ENCODE measurements at regions not wholly inside any gene's neighbourhood (a gene's known extent, or its start where the extent isn't known, plus 50 kb on each side); places are given as distances from the start of the nearest gene placed in this dataset.

- no peak overlapping the region for H3K56ac ChIP-seq (replicated peaks; ENCODE audit: insufficient read length, low read depth, low read length)
- H2AK5ac ChIP-seq (ENCODE audit: low read depth, low read length) = no peak overlapping the region
- no peak overlapping the region for H2BK15ac ChIP-seq (ENCODE audit: low read length)
- H2BK5ac ChIP-seq (ENCODE audit: low read depth, low read length) = no peak overlapping the region
- no peaks in the 10 kb centered on the region for H3K79me2 ChIP-seq (ENCODE audit: control insufficient read depth in 1 of 2, insufficient read depth in 2 of 2, low read length in 2 of 2)
- no peak overlapping the region for H3K23ac ChIP-seq (ENCODE audit: insufficient read length)
- H2BK20ac ChIP-seq (ENCODE audit: low read length) = no peak overlapping the region
- no peak overlapping the region for H3K9ac ChIP-seq (replicated peaks in 1 of 4; ENCODE audit: extremely low read depth in 1 of 4, low read depth in 3 of 4, low read length in 3 of 4)
- ChIA-PET POLR2A (ENCODE audit: partially characterized antibody) (no interaction called here), CTCF (ENCODE audit: partially characterized antibody) (no interaction called here)
- no peak overlapping the region for H2AFZ ChIP-seq (ENCODE audit: low read length)
- H3K9me3 ChIP-seq (ENCODE audit: insufficient read depth in 2 of 2, low read depth in 1 of 2, low read length in 1 of 2) = no peaks in the 10 kb centered on the region
- DNase-seq (ENCODE audit: low read depth in 1 of 2, low spot score in 2 of 2) (no peak), FAIRE-seq (no peak)
- no peaks in the 10 kb centered on the region for H3K36me3 ChIP-seq (ENCODE audit: control insufficient read depth in 2 of 4, insufficient read depth in 4 of 4, low read length in 3 of 4)
- no peaks in the 10 kb centered on the region; the same call in 1 of the 2 replicates for H3K23me2 ChIP-seq (ENCODE audit: low read depth, low read length)
- no peak overlapping the region for H3K4me3 ChIP-seq (ENCODE audit: extremely low read depth in 1 of 4, insufficient read depth in 2 of 4, low read depth in 3 of 4, low read length in 4 of 4)
- H3K18ac ChIP-seq (ENCODE audit: extremely low read depth, low read length) = no peak overlapping the region
- no peak overlapping the region for H2BK120ac ChIP-seq (replicated peaks; ENCODE audit: low read depth, low read length)
- no peak overlapping the region for H3K27ac ChIP-seq (ENCODE audit: low read depth, low read length)
- no peak overlapping the region for H3K4me2 ChIP-seq (ENCODE audit: insufficient read depth in 1 of 2, low read depth in 2 of 2, low read length in 2 of 2)
- no peaks in the 10 kb centered on the region for H3K79me1 ChIP-seq (ENCODE audit: low read depth, low read length)
- no peak overlapping the region for H2BK12ac ChIP-seq (ENCODE audit: low read depth, low read length)
- H4K91ac ChIP-seq (replicated peaks; ENCODE audit: insufficient read length, low read length) = no peak overlapping the region
- 91% methylated on average over 3 of the region's 3 CpGs; no CpG with 5 or more reads in 1 of the 2 experiments for whole genome bisulfite sequencing, 2 experiments (ENCODE audit: extremely low coverage in 1 of 2, insufficient coverage in 1 of 2, insufficient read length in 1 of 2, insufficient replicate concordance in 2 of 2, low coverage in 1 of 2, low lambda C conversion rate in 2 of 2, missing lambda C conversion rate in 1 of 2)
- H3K27me3 ChIP-seq (replicated peaks in 1 of 4; ENCODE audit: control insufficient read depth in 3 of 4, extremely low read depth in 1 of 4, insufficient read depth in 3 of 4, low read length in 3 of 4) = no peaks in the 10 kb centered on the region
- no peak overlapping the region for H3K4ac ChIP-seq (replicated peaks; ENCODE audit: insufficient read length, low read depth, low read length)
- no peak overlapping the region for H3K14ac ChIP-seq (ENCODE audit: insufficient read length)
- H4K20me1 ChIP-seq (replicated peaks in 1 of 2; ENCODE audit: control insufficient read depth in 1 of 2, insufficient read depth in 2 of 2, low read length in 2 of 2) = no peaks in the 10 kb centered on the region
- H3K4me1 ChIP-seq (replicated peaks in 1 of 4; ENCODE audit: control insufficient read depth in 3 of 4, insufficient read depth in 4 of 4, low read length in 3 of 4) = no peaks in the 10 kb centered on the region
- H4K8ac ChIP-seq (ENCODE audit: extremely low read depth, insufficient read depth, low read length) = no peak overlapping the region
- H4K5ac ChIP-seq (ENCODE audit: insufficient read length, low read depth, low read length) = no peak overlapping the region
- TF ChIP-seq POU5F1 (IDR thresholded peaks at IDR 0.05; ENCODE audit: low read depth, low read length) (no peak), TCF12 (IDR thresholded peaks at IDR 0.05; ENCODE audit: low read depth, low read length) (no peak), GTF2F1 (IDR thresholded peaks at IDR 0.05; ENCODE audit: borderline replicate concordance, low read depth, low read length) (no peak), SRF (IDR thresholded peaks at IDR 0.05; ENCODE audit: low read depth, low read length) (no peak), CHD1 (IDR thresholded peaks at IDR 0.05; ENCODE audit: low read depth, low read length) (no peak), NRF1 (IDR thresholded peaks at IDR 0.05; ENCODE audit: low read depth, low read length) (no peak), SUZ12 (IDR thresholded peaks at IDR 0.05; ENCODE audit: low read length) (no peak), MAX (IDR thresholded peaks at IDR 0.05) (no peak), EGR1 (IDR thresholded peaks at IDR 0.05; ENCODE audit: borderline replicate concordance, low read depth, low read length) (no peak), POLR2A (IDR thresholded peaks at IDR 0.05; ENCODE audit: control extremely low read depth in 1 of 2, low read depth in 2 of 2, low read length in 2 of 2) (no peak), KDM4A (IDR thresholded peaks at IDR 0.05; ENCODE audit: low read depth, low read length, severe bottlenecking) (no peak), RNF2 (IDR thresholded peaks at IDR 0.05; ENCODE audit: borderline replicate concordance, low read depth, low read length, missing control alignments, poor library complexity, severe bottlenecking) (no peak), HDAC2 (IDR thresholded peaks at IDR 0.05; ENCODE audit: borderline replicate concordance in 1 of 2, low read depth in 2 of 2, low read length in 2 of 2) (no peak), YY1 (IDR thresholded peaks at IDR 0.05; ENCODE audit: low read depth, low read length) (no peak), RXRA (IDR thresholded peaks at IDR 0.05; ENCODE audit: insufficient read depth, low read depth, low read length) (no peak)
Observed at GRCh38 chr13:75049735-75050335, 432.1 kb downstream of the TBC1D4 start.
